Vagina (tissue), 2 donors: ENCODE measurements at regions not wholly inside any gene's neighbourhood (a gene's known extent, or its start where the extent isn't known, plus 50 kb on each side); places are given as distances from the start of the nearest gene placed in this dataset.

Experiments used
- POLR2A ChIP-seq, 2 donors: fragments of 450-650 bp; IDR thresholded peaks; one replicate each; pipeline ENCODE4 v1.6.1; 2017; ENCODE audit warnings: antibody characterized with exemption in 2 of 2, mild to moderate bottlenecking in 2 of 2, moderate library complexity in 2 of 2
- POLR2AphosphoS5 ChIP-seq, 2 donors: sonication (generic); formaldehyde crosslinking; IDR thresholded peaks; one replicate each; pipeline ENCODE4 v1.9.0; 2017; ENCODE audit warnings: antibody characterized with exemption in 2 of 2, mild to moderate bottlenecking in 2 of 2, low read depth in 1 of 2; ENCODE audit not compliant: insufficient read depth in 1 of 2
- TF ChIP-seq, protein P1 (sequence below), 3 experiments: fragments of 450-650 bp in 2 of 3; fragments of 200-600 bp in 1 of 3; sonication (generic) in 1 of 3; IDR thresholded peaks; one replicate each; pipeline ENCODE4 v1.5.1; 2017 to 2019; ENCODE audit warnings: antibody characterized with exemption in 3 of 3, mild to moderate bottlenecking in 2 of 3, moderate library complexity in 2 of 3

DNA sequence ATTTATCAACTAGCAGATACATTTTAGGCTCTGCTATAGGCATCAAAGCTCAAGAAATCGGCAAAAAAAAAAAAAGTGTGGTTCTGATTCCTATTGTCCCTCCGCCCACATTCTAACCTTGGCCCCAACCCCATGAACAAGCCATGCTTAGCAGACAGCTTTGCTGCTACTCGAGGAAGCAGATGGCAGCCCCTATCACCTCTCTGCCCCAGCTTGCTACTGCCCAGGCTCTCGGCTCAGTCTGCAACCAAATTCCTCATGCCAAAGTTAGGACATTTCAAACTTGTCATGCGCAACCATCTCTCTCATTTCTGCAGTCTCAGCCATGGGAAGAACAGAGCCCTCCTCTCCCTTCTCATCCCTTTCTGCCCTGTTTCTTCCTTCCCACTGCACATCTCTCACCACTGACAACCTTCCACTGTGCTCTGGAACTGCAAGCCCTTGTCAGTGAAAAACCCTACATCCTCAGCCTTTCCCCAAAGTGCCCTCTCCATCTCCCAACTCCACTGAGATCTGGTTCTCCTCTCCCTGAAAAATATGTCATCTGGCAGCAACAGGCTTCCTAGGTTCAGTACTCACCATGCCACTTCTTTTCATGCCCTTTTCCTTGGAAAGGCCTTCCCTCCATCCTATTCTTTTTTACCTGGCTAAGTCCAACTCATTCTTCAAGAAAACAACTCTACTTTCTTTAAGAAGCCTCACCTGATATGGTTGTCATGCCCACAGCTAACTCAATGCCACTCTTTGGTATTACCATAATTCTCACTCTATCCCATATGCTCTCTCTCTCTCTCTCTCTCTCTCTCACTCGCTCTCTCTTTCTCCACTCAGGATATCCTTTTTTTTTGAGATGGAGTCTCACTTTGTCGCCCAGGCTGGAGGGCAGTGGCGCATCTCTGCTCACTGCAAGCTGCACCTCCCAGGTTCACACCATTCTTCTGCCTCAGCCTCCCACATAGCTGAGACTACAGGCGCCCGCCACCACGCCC, 60.1 kb upstream of the FHIP2A start:
- TF ChIP-seq POLR2AphosphoS5 (IDR thresholded peaks at IDR 0.05; ENCODE audit: insufficient read depth in 1 of 2, low read depth in 1 of 2) (no peak), POLR2A (IDR thresholded peaks at IDR 0.05) (no peak)
- TF ChIP-seq, protein P1, sequence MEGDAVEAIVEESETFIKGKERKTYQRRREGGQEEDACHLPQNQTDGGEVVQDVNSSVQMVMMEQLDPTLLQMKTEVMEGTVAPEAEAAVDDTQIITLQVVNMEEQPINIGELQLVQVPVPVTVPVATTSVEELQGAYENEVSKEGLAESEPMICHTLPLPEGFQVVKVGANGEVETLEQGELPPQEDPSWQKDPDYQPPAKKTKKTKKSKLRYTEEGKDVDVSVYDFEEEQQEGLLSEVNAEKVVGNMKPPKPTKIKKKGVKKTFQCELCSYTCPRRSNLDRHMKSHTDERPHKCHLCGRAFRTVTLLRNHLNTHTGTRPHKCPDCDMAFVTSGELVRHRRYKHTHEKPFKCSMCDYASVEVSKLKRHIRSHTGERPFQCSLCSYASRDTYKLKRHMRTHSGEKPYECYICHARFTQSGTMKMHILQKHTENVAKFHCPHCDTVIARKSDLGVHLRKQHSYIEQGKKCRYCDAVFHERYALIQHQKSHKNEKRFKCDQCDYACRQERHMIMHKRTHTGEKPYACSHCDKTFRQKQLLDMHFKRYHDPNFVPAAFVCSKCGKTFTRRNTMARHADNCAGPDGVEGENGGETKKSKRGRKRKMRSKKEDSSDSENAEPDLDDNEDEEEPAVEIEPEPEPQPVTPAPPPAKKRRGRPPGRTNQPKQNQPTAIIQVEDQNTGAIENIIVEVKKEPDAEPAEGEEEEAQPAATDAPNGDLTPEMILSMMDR (IDR thresholded peaks at IDR 0.05), result no peak
